Tibial nerve (tissue), 4 donors: ENCODE measurements at regions not wholly inside any gene's neighbourhood (a gene's known extent, or its start where the extent isn't known, plus 50 kb on each side); places are given as distances from the start of the nearest gene placed in this dataset.

Experiments
- EP300 ChIP-seq, 2 donors: sonication (generic); formaldehyde crosslinking; IDR thresholded peaks; one replicate each; pipeline ENCODE4 v1.6.1; 2017; ENCODE audit warnings: antibody characterized with exemption in 2 of 2, mild to moderate bottlenecking in 1 of 2
- POLR2A ChIP-seq, 2 donors: fragments of 450-650 bp; IDR thresholded peaks; one replicate each; pipeline ENCODE4 v1.6.1; 2017; ENCODE audit warnings: antibody characterized with exemption in 2 of 2, mild to moderate bottlenecking in 2 of 2, moderate library complexity in 2 of 2
- TF ChIP-seq, protein P1 (sequence below), 5 experiments: fragments of 200-600 bp in 3 of 5; fragments of 450-650 bp in 2 of 5; sonication (generic) in 3 of 5; IDR thresholded peaks; one replicate each; pipeline ENCODE4 v1.5.1; 2016 to 2019; ENCODE audit warnings: antibody characterized with exemption in 5 of 5, mild to moderate bottlenecking in 3 of 5, moderate library complexity in 2 of 5

DNA sequence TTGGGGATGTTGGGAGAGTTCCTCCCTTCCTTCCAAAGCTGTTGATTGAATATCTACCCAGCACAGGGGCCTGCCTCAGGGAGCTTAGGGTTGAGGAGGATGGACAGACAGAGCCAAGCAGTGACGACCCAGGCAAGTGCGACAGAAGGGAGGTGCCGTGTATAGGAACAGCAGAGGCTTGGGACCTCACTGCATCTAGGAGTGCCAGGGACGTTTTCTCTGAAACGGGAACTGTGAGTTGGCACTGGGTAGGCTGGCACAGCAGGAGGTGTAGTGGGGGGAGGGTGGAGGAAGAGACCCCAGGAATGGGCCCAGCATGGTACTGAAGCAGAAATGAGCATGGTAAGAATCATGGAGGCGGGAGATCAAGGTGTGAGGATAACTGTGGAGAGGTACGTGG, 55.3 kb upstream of the MGMT start:
- TF ChIP-seq, protein P1, sequence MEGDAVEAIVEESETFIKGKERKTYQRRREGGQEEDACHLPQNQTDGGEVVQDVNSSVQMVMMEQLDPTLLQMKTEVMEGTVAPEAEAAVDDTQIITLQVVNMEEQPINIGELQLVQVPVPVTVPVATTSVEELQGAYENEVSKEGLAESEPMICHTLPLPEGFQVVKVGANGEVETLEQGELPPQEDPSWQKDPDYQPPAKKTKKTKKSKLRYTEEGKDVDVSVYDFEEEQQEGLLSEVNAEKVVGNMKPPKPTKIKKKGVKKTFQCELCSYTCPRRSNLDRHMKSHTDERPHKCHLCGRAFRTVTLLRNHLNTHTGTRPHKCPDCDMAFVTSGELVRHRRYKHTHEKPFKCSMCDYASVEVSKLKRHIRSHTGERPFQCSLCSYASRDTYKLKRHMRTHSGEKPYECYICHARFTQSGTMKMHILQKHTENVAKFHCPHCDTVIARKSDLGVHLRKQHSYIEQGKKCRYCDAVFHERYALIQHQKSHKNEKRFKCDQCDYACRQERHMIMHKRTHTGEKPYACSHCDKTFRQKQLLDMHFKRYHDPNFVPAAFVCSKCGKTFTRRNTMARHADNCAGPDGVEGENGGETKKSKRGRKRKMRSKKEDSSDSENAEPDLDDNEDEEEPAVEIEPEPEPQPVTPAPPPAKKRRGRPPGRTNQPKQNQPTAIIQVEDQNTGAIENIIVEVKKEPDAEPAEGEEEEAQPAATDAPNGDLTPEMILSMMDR (IDR thresholded peaks at IDR 0.05): no peak
- no peak for TF ChIP-seq POLR2A (IDR thresholded peaks at IDR 0.05)
- no peak for TF ChIP-seq EP300 (IDR thresholded peaks at IDR 0.05)
